ENCODE measurements at regions not wholly inside any gene's neighbourhood (a gene's known extent, or its start where the extent isn't known, plus 50 kb on each side); places are given as distances from the start of the nearest gene placed in this dataset.

- Mint-ChIP-seq H3K4me3 (ENCODE audit: low read depth) (no peak overlapping the region), H3K27ac (no peak overlapping the region), H3K4me1 (ENCODE audit: low read depth) (peaks cover 11% of the 10 kb centered on the region), H3K27me3 (peaks cover 4% of the 10 kb centered on the region), H3K9me3 (ENCODE audit: low read depth) (peaks cover 12% of the 10 kb centered on the region), H3K36me3 (ENCODE audit: insufficient read depth) (no peaks in the 10 kb centered on the region)
- no peak for TF ChIP-seq CTCF (IDR thresholded peaks at IDR 0.05; ENCODE audit: unreplicated experiment)
- no peak for DNase-seq (ENCODE audit: low spot score, unreplicated experiment)
Measured at GRCh38 chrX:63934160-63934559, 149.1 kb upstream of the ARHGEF9 start.

GRCh38 chrX:63932907-63933306 is 147.9 kb upstream of the ARHGEF9 start:
- Mint-ChIP-seq H3K9me3 (ENCODE audit: low read depth) (peaks cover 11% of the 10 kb centered on the region), H3K27ac (no peak overlapping the region), H3K36me3 (ENCODE audit: insufficient read depth) (no peaks in the 10 kb centered on the region), H3K4me3 (ENCODE audit: low read depth) (no peak overlapping the region), H3K27me3 (peaks cover 4% of the 10 kb centered on the region), H3K4me1 (ENCODE audit: low read depth) (peaks cover 11% of the 10 kb centered on the region)
- TF ChIP-seq CTCF (IDR thresholded peaks at IDR 0.05; ENCODE audit: unreplicated experiment) = no peak
- no peak for DNase-seq (ENCODE audit: low spot score, unreplicated experiment)

GRCh38 chrX:63932006-63932405 is 147.0 kb upstream of the ARHGEF9 start:
- Mint-ChIP-seq H3K4me3 (ENCODE audit: low read depth) (no peak overlapping the region), H3K36me3 (ENCODE audit: insufficient read depth) (no peaks in the 10 kb centered on the region), H3K9me3 (ENCODE audit: low read depth) (peaks cover 8% of the 10 kb centered on the region), H3K4me1 (ENCODE audit: low read depth) (peaks cover 11% of the 10 kb centered on the region), H3K27ac (no peak overlapping the region), H3K27me3 (peaks cover 4% of the 10 kb centered on the region)
- TF ChIP-seq CTCF (IDR thresholded peaks at IDR 0.05; ENCODE audit: unreplicated experiment) = no peak
- DNase-seq (ENCODE audit: low spot score, unreplicated experiment) = no peak

GRCh38 chrX:63930140-63930539 is 145.1 kb upstream of the ARHGEF9 start:
- Mint-ChIP-seq H3K9me3 (ENCODE audit: low read depth) (peaks cover 13% of the 10 kb centered on the region), H3K27me3 (no peaks in the 10 kb centered on the region), H3K4me3 (ENCODE audit: low read depth) (no peak overlapping the region), H3K27ac (no peak overlapping the region), H3K4me1 (ENCODE audit: low read depth) (peaks cover 11% of the 10 kb centered on the region), H3K36me3 (ENCODE audit: insufficient read depth) (no peaks in the 10 kb centered on the region)
- no peak for DNase-seq (ENCODE audit: low spot score, unreplicated experiment)
- peak; percentile 58 for TF ChIP-seq CTCF (IDR thresholded peaks at IDR 0.05; ENCODE audit: unreplicated experiment)

- DNase-seq (ENCODE audit: low spot score, unreplicated experiment) = no peak
- H3K4me1 Mint-ChIP-seq (ENCODE audit: low read depth) = peaks cover 6% of the 10 kb centered on the region
- H3K27ac Mint-ChIP-seq = no peak overlapping the region
- TF ChIP-seq CTCF (IDR thresholded peaks at IDR 0.05; ENCODE audit: unreplicated experiment) = no peak
- H3K27me3 Mint-ChIP-seq = no peaks in the 10 kb centered on the region
- H3K36me3 Mint-ChIP-seq (ENCODE audit: insufficient read depth) = no peaks in the 10 kb centered on the region
- peaks cover 15% of the 10 kb centered on the region for H3K9me3 Mint-ChIP-seq (ENCODE audit: low read depth)
- H3K4me3 Mint-ChIP-seq (ENCODE audit: low read depth) = no peak overlapping the region
Measured at GRCh38 chrX:63929608-63930007, 144.6 kb upstream of the ARHGEF9 start.

Measured in progenitor cell of endocrine pancreas (in vitro differentiated cells).